ENCODE measurements at regions not wholly inside any gene's neighbourhood (a gene's known extent, or its start where the extent isn't known, plus 50 kb on each side); places are given as distances from the start of the nearest gene placed in this dataset.

DNA sequence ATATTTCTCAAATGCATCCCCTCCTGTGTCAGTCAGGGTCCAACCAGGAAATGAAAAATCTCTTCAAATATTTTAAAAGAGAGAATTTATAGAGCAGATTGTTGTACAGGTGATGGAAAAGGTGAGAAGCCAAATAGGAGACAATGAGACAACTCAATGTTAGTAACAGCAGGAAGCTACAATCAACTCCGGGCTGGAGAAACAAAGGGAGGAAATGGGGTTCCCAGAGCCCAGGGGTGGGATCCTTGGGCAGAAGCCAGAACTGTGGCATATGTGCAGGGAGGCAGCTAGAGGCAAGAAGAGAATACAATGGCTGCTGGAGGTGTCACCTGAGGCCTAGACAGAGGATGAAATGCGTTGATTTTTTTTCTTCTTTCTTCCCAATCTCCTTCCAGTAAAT lies 361.8 kb upstream of the ACTBL2 start:
- intact Hi-C loops (cut with DNase I): no loop called here
- Histone ChIP-seq H3K27me3 (no peaks in the 10 kb centered on the region), H3K9me3 (no peaks in the 10 kb centered on the region), H3K4me1 (ENCODE audit: insufficient read depth) (no peaks in the 10 kb centered on the region), H3K4me3 (no peak overlapping the region), H3K27ac (no peak overlapping the region), H3K36me3 (no peaks in the 10 kb centered on the region)
- DNase-seq: no peak
- 89 to 91% (median 90%) methylated on average over 2 of the region's 2 CpGs for WGBS, 3 donors
- no peak for TF ChIP-seq POLR2A (IDR thresholded peaks at IDR 0.05)

- Histone ChIP-seq H3K4me1 (ENCODE audit: insufficient read depth) (no peaks in the 10 kb centered on the region), H3K36me3 (no peaks in the 10 kb centered on the region), H3K27me3 (no peaks in the 10 kb centered on the region), H3K9me3 (no peaks in the 10 kb centered on the region), H3K27ac (no peak overlapping the region), H3K4me3 (no peak overlapping the region)
- DNase-seq: no peak
- TF ChIP-seq, protein P1, sequence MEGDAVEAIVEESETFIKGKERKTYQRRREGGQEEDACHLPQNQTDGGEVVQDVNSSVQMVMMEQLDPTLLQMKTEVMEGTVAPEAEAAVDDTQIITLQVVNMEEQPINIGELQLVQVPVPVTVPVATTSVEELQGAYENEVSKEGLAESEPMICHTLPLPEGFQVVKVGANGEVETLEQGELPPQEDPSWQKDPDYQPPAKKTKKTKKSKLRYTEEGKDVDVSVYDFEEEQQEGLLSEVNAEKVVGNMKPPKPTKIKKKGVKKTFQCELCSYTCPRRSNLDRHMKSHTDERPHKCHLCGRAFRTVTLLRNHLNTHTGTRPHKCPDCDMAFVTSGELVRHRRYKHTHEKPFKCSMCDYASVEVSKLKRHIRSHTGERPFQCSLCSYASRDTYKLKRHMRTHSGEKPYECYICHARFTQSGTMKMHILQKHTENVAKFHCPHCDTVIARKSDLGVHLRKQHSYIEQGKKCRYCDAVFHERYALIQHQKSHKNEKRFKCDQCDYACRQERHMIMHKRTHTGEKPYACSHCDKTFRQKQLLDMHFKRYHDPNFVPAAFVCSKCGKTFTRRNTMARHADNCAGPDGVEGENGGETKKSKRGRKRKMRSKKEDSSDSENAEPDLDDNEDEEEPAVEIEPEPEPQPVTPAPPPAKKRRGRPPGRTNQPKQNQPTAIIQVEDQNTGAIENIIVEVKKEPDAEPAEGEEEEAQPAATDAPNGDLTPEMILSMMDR (IDR thresholded peaks at IDR 0.05): no peak
- TF ChIP-seq POLR2A (IDR thresholded peaks at IDR 0.05): no peak
- TF ChIP-seq EP300 (IDR thresholded peaks at IDR 0.05): no peak
- intact Hi-C loops (cut with DNase I): no loop called here
- 75 to 86% (median 81%) methylated on average over 2 of the region's 2 CpGs for WGBS, 3 donors
Measured at GRCh38 chr5:57843059-57843367, 360.4 kb upstream of the ACTBL2 start.

DNA sequence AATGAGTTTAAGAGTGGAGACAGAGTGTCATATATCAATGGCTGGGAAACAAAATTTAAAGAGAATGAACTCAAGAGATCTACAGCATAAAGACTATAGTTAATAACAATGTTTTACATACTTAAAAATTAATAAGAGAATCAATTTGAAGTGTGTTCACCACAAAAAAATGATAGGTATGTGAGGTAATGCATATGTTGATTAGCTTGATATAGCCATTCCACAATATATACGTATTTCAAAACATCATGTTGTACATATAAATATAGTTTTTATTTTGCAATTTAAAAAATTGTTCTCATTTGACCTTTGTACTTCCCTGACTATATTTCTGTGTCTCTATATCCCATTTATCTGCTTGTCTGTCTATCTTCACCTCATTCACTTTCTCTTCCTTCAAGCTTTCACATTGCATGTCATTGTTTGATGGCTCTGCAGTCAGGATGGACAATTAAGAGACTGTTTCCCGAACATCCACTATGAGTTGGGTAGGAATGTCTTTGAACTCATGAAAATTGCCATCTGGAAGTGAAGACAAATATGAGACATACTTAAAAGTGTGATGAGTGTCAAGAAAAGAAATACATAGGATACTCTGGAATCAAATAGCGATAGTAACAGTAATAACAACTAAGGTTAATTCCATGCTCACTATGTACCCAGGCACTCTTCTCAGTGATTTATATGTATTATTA lies 359.9 kb upstream of the ACTBL2 start:
- no peaks in the 10 kb centered on the region for H3K27me3 ChIP-seq
- no peaks in the 10 kb centered on the region for H3K36me3 ChIP-seq
- no peak for TF ChIP-seq POLR2A (IDR thresholded peaks at IDR 0.05)
- no peak for TF ChIP-seq EP300 (IDR thresholded peaks at IDR 0.05)
- TF ChIP-seq, protein P1 (IDR thresholded peaks at IDR 0.05): no peak
- DNase-seq: no peak
- no peak overlapping the region for H3K27ac ChIP-seq
- intact Hi-C loops (cut with DNase I): no loop called here
- H3K4me3 ChIP-seq: no peak overlapping the region
- 87 to 90% (median 90%) methylated on average over 3 of the region's 3 CpGs for WGBS, 3 donors
- no peaks in the 10 kb centered on the region for H3K9me3 ChIP-seq
- no peaks in the 10 kb centered on the region for H3K4me1 ChIP-seq (ENCODE audit: insufficient read depth)

GRCh38 chr5:57841676-57842363 lies 359.2 kb upstream of the ACTBL2 start:
- Histone ChIP-seq H3K36me3 (no peaks in the 10 kb centered on the region), H3K4me1 (ENCODE audit: insufficient read depth) (no peaks in the 10 kb centered on the region), H3K4me3 (no peak overlapping the region), H3K27ac (no peak overlapping the region), H3K27me3 (no peaks in the 10 kb centered on the region), H3K9me3 (no peaks in the 10 kb centered on the region)
- 22 to 38% (median 34%) methylated on average over 5 of the region's 5 CpGs for WGBS, 3 donors
- intact Hi-C loops (cut with DNase I): no loop called here
- TF ChIP-seq POLR2A (IDR thresholded peaks at IDR 0.05) (no peak), EP300 (IDR thresholded peaks at IDR 0.05) (no peak)
- TF ChIP-seq, protein P1 (IDR thresholded peaks at IDR 0.05): no peak
- no peak for DNase-seq

GRCh38 chr5:57839437-57840079 lies 356.9 kb upstream of the ACTBL2 start:
- no peak overlapping the region for H3K27ac ChIP-seq
- DNase-seq: no peak
- no peaks in the 10 kb centered on the region for H3K36me3 ChIP-seq
- WGBS, 3 donors: 90 to 95% (median 94%) methylated on average over 1 of the region's 1 CpG
- no peaks in the 10 kb centered on the region for H3K9me3 ChIP-seq
- H3K4me3 ChIP-seq: no peak overlapping the region
- intact Hi-C loops (cut with DNase I): no loop called here
- no peaks in the 10 kb centered on the region for H3K4me1 ChIP-seq (ENCODE audit: insufficient read depth)
- TF ChIP-seq EP300 (IDR thresholded peaks at IDR 0.05) (no peak), POLR2A (IDR thresholded peaks at IDR 0.05) (no peak)
- TF ChIP-seq, protein P1 (IDR thresholded peaks at IDR 0.05): no peak
- no peaks in the 10 kb centered on the region for H3K27me3 ChIP-seq

All from ovary (tissue), 7 donors.